HG02884 (cell line): ENCODE measurements at regions not wholly inside any gene's neighbourhood (a gene's known extent, or its start where the extent isn't known, plus 50 kb on each side); places are given as distances from the start of the nearest gene placed in this dataset.
"Not testable (repeated sequence)": the region's sequence is repeated elsewhere in the genome, so short reads cannot be mapped to it uniquely, and the experiment has no call there.

Source experiments
- ATAC-seq: cut with Tn5 transposase; IDR thresholded peaks from one replicate; pipeline ENCODE4 v1.9.1; 2021; ENCODE audit warnings: mild to moderate bottlenecking, moderate library complexity; ENCODE audit not compliant: unreplicated experiment

- no peak for ATAC-seq
Observed at GRCh38 chr19:28466107-28467045, 746.6 kb downstream of the UQCRFS1 start.

GRCh38 chr19:28465371-28466086 is 747.4 kb downstream of the UQCRFS1 start:
- no peak for ATAC-seq

- no peak for ATAC-seq
Observed at GRCh38 chr19:28463493-28464053, 749.4 kb downstream of the UQCRFS1 start.

- no peak for ATAC-seq
Observed at GRCh38 chr19:28457620-28458019, 755.3 kb downstream of the UQCRFS1 start.

GRCh38 chr19:28456708-28457320 is 756.1 kb downstream of the UQCRFS1 start:
- ATAC-seq = no peak

- ATAC-seq = no peak
Observed at GRCh38 chr19:28456252-28456651, 756.7 kb downstream of the UQCRFS1 start.

GRCh38 chr19:28454083-28454482 is 758.9 kb downstream of the UQCRFS1 start:
- no peak for ATAC-seq

- no peak for ATAC-seq
Observed at GRCh38 chr19:28453420-28453819, 759.5 kb downstream of the UQCRFS1 start.

GRCh38 chr19:28449803-28450202 is 763.1 kb downstream of the UQCRFS1 start:
- no peak for ATAC-seq

GRCh38 chr19:28446511-28446910 is 766.4 kb downstream of the UQCRFS1 start:
- ATAC-seq = no peak

- ATAC-seq = no peak
Observed at GRCh38 chr19:28445826-28446225, 767.1 kb downstream of the UQCRFS1 start.

- no peak for ATAC-seq
Observed at GRCh38 chr19:28444362-28444761, 768.6 kb downstream of the UQCRFS1 start.

- ATAC-seq = no peak
Observed at GRCh38 chr19:28443361-28443760, 769.6 kb downstream of the UQCRFS1 start.

GRCh38 chr19:28437390-28438346 is 775.3 kb downstream of the UQCRFS1 start:
- no peak for ATAC-seq

- ATAC-seq = no peak
Observed at GRCh38 chr19:28436320-28436719, 776.6 kb downstream of the UQCRFS1 start.

GRCh38 chr19:28435551-28436271 is 777.2 kb downstream of the UQCRFS1 start:
- no peak for ATAC-seq

GRCh38 chr19:28434794-28435193 is 778.2 kb downstream of the UQCRFS1 start:
- not testable (repeated sequence) for ATAC-seq

GRCh38 chr19:28434365-28434764 is 778.6 kb downstream of the UQCRFS1 start:
- ATAC-seq = not testable (repeated sequence)

GRCh38 chr19:28433166-28433565 is 779.8 kb downstream of the UQCRFS1 start:
- not testable (repeated sequence) for ATAC-seq
